HG03432 (cell line): ENCODE measurements at regions not wholly inside any gene's neighbourhood (a gene's known extent, or its start where the extent isn't known, plus 50 kb on each side); places are given as distances from the start of the nearest gene placed in this dataset.

Experiments used
- ATAC-seq: cut with Tn5 transposase; IDR thresholded peaks from one replicate; pipeline ENCODE4 v1.9.1; 2021; ENCODE audit warnings: mild to moderate bottlenecking, moderate library complexity; ENCODE audit not compliant: unreplicated experiment

DNA sequence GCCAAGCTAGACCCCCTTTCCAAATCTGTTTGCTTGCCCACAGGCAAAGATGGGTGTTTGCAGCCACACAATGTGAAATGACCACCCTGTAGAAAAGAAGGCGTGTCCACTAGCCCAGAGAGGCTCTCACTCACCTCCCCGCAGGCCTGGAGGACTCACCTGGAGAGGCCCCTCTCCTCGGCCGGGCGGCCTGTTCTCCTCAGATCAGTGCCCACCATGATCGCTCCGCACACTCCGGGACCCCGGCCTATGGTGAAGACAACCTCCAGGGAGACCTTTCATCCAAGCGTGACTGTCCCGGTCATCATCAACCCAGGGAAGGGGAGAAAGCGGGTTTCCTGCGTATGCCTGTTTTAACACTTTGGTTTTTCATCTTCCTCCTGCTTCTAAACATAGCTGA, 328.7 kb upstream of the SALL3 start:
- no peak for ATAC-seq

DNA sequence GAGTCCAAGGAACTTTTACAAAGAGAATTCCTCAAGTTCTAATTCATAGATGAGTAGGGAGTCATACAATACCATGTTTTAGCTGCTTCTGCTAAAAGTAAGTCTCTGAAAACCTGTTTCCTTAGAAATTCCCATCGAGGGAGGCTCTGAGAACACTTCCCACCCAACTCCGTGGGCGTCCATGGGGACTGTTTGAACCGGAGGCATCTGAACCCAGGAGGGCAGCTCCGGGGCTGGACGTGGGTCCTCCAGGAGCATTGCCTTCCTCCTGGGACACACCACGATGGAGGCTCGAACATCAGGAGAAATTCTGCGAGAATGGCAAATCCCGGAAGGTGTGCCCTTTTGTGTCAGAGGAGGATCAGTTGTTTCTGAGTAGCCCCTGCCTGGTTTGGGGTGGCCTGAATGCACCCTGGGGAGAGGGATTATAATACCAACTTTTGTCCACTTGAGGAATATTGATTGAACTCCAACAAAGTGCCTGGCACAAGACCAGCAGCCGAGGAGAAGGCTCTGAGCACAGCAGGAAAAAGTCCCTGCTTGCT, 327.5 kb upstream of the SALL3 start:
- no peak for ATAC-seq

DNA sequence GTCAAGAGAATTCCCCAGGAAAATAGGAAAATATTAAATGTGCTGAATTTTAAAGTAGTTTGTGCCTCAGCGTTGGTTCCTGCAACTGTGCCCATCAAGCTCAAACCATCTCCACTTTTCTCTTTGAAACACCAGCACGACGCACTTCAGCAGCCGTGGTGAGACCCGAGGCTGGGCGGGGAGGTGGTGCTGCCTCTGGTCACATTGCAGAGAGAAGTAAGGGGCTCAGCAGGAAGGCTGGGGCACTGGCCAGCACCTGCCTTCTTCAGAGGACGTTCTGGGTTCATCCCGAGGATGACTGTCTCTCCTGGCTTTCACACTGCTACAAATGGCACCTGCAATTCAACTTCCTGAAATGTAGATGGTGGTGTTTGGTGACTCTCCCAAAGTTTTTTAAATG, 323.7 kb upstream of the SALL3 start:
- no peak for ATAC-seq

DNA sequence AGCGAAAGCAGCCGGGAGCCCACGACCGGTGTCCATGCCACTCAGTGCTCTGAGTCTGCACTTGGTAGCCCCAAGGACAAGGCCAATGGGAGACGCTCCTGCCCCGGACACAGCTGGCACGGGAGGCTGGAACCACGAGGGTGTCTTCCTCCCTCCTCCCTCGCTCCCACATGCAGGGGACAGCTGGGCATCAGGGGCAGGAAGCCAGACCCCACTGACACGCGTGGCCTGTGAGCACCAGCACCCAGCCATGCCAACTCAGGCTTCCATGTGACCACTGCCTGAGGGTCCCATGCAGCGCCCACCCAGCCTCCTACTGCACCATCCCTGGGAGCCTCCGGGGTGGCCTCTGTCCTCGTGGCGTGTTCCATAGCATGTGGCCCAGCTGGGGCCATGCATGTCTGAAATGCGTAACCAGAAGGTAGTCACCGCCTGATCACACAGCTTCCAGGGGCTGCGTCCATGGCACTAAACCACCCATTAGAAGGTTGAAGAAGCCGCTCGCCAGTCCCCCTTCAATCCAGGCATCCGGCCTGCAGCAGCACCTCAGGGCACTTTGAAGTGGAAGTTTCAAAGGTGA, 323.2 kb upstream of the SALL3 start:
- ATAC-seq: no peak

DNA sequence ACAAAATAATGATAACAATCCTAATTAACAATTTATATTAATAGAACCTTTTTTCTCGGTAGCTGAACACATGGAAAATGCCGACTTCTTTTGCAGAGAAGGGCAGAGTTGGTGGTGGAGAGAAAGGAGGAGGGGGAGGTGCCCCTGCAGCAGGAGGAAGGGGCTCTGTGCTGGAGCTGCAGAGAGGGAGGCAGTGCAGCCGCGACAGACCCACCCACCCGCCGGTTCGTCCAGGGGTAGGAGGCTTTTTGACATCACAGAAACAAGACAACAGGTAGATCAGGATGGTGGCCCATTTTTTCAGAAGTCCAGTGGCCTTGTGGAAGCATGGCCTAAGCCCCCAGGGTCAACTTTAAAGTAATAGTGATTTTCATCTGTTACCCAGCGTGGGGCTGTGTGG, 321.1 kb upstream of the SALL3 start:
- no peak for ATAC-seq

DNA sequence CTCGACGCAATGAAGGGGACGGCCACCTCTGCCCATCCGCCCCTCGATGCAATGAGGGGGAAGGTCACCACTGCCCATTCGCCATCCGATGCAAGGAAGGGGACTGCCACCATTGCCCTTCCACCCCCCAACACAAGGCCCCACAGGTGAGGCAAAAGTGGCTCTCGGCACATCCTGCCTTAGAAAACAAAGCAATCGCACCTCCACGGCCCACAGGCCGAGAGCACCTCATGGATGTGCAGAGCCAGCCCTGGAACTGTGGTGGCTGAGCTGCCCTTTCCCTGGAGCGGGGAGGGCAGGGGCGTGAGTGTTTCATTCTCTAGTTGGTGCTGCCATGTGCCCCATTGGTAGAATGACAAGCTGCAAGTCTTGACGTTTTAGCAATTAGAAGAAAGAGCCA, 320.6 kb upstream of the SALL3 start:
- ATAC-seq: no peak

DNA sequence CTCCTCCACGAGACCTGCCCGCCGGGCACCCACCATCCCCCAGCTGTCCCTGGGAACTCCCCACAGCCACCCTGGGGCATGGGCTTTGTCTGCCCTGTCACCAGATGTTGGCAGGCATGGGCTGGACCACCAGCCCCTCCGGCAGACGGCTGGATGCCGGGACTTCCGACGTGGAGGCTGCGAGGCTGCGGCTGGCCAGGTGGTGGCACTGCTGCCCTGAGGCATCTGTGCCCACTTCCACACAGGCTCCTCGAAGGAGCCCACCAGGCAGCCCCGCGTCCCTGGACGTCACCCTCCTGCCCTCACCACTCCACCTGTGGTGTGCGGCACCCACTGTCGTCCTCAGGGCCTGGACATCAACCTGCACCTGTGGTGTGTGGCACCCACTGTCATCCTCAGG, 319.9 kb upstream of the SALL3 start:
- ATAC-seq: no peak

DNA sequence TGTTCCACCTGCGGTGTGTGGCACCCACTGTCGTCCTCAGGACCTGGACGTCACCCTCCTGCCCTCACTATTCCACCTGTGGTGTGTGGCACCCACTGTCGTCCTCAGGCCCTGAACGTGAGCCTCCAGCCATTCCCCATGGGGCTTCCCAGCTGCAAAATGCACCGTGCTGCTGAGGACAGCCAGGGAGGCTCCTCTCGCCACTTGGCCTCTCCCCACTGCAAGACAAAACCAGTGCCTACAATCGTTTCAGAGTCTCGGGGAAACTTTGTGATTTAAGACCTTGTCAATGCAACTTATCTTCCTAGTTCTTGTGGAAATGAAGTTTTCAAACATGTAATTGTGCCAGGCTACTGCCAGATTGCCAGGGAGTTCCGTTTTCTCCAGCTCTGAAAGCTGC, 319.3 kb upstream of the SALL3 start:
- no peak for ATAC-seq

DNA sequence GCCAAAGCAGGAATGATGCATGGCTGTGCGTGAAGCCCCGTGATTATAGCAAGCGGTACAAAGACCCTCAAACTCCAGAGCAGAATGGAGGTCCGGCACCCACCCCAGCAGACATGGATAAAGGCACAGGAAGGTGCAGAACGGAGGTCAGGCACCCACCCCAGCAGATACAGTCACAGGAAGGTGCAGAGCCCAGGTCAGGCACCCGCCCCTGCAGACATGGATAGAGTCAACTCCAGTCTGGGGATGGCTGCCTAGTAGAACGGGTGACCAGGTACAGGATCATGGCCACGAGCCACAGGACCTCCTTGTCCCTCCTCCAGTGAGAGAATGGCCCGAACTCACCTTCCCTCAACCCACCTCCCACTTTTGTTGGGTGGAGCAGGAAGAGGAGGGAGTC, 318.3 kb upstream of the SALL3 start:
- ATAC-seq: no peak

DNA sequence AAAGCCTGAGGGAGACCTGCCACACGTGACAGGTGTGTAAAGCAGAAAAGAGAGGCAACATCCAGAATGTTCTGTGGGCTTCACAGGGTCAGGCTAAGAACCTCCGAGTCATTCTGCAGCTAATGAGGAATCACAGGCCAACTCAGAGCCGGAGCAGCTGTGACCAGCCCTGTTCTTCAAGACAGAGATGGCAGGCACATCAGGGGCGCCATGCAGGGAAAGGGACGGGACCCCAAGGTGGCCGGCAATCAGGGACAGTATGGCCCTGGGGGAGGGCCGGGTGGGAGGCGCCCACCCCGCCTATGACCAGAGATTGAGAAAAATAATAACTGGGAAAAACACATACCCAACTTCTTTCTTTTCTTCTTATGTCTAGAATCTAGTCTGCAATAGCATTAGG, 316.7 kb upstream of the SALL3 start:
- ATAC-seq: no peak

DNA sequence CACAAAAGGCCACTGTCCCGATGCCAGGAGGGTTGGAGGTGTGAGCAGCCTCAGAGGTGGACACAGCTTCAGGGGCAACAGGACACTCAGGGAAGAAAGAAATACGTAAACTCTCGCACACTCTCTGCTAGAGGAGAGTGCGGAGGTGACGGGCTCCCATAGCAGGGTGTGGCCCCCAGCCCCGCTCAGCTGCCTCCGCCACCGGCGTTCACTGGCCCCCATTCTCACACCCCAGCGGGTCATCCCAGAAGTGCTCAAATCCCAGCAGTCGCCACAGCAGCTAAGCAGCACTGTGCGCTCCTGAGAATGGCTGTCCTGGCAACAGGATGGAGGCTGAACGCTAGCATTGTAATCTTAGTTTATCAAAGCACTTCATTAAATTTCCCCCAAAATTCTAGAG, 315.6 kb upstream of the SALL3 start:
- ATAC-seq: no peak

DNA sequence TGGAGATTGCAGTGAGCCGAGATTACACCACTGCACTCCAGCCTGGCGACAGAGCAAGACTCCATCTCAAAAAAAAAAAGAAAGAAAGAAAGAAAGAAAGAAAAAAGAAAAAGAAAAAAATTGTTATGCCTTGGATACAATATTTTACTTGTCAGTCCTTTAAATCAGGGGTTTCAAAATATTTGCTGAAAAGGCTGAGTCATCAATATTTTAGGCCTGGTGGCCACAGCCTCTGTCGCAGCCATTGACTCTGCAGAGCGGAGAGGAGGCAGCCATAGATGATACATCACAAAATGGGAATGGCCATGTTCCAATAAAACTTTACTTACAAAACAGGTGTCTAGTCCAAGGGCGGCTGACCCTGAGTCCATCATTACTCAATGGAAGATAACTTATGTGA, 314.8 kb upstream of the SALL3 start:
- ATAC-seq: no peak

DNA sequence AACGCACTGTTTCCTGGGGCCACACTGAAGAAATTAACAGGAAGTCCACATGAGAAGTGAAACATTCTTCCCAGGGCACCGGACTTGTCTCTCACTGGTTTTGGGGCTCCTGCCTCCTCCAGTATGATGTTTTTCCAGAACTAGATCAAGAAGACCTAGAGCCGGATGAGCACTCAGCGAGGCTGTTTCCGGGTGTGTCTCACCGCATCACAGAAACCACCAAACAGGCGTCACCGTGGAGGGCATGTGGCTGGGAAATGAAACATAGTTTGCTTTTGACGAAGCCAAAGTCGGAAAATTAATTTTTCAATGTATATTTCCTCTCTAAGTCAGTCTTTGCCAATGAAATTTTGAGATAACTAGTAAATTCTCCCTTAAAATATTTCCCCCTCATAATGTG, 314.0 kb upstream of the SALL3 start:
- ATAC-seq: no peak

DNA sequence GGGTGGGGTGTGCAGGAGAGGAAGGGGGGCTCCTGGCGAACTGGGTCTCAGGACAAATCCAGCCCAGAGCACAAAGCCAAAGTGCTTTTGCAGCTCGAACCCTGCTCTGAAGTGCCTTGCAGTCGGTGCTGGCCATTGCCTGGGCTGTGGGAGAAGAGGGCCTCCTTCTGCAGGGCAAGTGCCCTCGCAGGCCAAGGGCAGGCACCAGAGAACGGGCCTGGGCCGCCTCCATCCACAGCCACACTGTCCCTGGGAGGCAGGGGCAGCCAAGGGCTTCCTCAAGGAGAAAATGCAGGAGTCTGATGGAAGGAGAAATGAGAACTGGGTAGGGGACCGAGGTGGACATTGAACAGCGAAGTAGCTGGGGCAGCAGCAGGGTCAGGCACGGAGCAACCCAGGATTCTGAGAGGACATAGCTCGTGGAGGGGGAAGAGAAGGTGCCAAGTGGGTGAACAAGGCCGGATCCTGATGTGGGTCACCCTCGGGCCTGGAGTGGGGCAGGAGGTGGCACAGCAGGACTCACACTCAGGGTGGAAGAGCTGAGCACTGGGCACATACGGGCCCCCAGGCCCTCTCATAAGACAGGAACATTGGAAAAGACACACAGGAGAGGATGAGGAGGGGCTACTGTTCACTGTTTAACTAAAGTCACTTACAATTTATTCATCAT, 312.8 kb upstream of the SALL3 start:
- no peak for ATAC-seq

DNA sequence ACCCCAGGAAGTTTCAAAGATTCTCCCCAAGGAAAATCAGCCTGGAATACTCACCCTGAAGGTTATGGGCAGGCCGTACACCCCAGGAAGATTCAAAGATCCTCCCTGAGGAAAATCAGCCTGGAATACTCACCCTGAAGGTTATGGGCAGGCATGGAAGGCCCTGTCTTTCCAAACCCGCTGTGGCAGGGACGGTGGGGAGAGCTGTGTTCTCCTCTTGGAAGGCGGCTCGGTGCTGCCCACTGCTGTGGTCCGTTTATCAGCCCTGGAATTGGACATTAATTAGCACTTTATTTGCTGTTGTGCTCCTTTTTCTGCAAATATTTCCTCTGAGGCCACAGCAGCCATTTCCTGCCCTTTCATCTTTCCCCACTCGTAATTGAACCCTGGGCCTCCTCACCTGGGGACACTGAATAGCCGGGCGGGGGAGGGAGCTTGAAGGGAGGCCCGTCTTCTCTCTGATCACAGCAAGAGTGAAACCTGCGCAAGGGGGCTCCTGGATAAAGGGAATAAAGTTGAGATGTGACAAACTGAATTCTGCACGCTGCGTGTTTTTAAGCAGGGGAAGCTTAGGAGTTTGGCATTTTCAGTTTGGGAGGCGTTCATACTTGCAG, 308.7 kb upstream of the SALL3 start:
- no peak for ATAC-seq

DNA sequence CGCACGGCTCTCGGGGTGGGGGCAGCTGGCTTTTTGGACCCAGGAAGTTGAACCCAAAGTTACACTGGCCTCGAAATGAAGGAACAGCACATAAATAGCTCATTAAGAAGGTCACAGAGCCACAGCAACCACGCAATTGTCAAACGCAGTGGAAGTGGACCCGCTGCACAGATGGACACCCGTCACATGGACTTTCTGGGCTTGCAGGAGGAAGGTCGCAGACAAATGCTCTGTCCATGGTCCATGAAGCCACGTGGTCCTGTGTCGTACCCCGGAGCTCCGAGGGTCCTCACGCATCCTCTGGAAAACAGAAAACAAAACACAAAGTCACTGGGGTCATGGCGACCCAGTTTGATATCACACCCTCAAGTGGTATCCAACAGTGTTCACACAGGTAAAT, 308.1 kb upstream of the SALL3 start:
- no peak for ATAC-seq

DNA sequence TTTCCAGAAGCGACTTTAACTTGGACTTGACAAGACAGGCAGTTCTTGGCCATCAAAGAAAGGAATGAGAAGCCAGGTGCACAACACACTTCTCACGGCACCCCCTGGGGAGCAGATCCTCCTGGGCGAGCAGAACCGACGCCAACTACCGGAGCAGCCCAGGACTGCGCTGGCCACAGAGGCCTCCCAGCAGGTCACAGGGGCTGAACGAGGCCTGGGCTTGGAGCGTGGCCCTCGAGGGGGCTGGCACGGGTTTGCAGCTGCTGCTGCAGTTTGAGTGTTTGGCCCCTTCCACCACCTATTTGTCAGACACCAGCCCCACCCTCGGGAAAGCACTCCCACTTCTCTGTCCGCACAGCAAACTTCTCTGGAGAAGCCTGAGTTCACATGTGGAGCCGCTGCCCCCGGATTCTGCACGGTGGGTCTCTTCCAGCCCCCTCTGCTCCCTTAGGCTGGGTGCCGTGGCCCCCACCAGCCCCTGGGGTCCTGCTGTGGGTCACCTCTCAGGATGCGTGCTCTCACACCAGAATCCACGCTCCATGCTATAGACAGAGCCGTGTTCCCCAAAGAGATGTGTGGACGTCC, 306.7 kb upstream of the SALL3 start:
- no peak for ATAC-seq

DNA sequence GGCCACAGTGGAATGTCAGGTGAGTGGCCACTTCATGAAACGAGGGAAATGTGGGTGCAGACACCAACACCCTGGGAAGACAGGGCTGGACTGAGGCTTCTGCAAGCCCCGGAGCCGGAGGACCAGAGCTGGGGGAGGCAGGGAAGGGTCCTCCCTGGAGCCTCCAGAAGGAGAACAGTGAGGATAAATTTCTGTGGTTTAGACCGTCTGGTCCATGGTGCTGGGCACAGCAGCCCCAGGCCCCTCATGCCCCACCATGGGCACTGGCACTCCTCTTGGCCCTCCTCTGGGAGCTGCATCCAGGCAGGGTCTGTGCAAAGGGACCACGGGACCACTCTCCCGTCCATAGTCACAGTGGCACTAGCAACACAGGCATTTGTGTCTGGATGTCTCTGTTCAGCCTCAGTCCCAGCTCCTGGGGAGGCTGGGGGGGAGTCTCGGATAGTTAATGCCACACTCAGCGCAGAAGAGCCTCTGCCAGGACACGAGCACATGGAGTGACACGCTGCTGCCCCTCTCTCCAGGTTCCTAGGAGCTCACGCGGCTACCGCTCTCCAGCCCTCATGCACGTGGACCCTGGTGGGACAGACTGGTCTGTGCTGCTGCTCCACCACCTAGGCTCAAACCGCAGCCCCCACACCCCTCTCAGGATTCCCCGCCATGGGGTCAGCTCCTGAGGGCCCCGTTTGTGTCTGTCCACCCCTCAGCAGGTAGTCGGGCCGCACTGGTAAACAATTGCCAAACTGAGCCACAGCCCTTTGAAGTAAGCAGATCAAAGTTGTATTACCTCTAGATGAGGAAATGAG, 305.9 kb upstream of the SALL3 start:
- ATAC-seq: no peak

DNA sequence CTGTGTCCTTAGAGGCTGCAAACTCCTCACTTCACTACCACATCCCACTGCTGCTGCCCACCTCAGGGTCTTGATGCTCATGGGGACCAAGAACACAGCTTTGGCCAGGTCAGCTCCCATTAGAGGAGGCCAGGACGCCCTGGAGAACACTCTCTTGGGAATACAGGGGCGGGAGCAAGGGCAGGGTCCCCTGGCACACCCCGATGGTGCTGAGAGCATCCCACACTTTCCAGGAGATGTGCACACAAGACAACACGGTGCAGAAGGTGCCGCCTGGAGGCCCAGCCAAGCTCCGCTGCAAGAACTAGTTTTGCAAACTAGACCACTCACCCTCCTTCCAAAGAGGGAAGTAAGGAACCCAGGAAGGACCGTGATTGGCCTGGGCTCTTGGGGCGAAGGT, 304.4 kb upstream of the SALL3 start:
- ATAC-seq: no peak

DNA sequence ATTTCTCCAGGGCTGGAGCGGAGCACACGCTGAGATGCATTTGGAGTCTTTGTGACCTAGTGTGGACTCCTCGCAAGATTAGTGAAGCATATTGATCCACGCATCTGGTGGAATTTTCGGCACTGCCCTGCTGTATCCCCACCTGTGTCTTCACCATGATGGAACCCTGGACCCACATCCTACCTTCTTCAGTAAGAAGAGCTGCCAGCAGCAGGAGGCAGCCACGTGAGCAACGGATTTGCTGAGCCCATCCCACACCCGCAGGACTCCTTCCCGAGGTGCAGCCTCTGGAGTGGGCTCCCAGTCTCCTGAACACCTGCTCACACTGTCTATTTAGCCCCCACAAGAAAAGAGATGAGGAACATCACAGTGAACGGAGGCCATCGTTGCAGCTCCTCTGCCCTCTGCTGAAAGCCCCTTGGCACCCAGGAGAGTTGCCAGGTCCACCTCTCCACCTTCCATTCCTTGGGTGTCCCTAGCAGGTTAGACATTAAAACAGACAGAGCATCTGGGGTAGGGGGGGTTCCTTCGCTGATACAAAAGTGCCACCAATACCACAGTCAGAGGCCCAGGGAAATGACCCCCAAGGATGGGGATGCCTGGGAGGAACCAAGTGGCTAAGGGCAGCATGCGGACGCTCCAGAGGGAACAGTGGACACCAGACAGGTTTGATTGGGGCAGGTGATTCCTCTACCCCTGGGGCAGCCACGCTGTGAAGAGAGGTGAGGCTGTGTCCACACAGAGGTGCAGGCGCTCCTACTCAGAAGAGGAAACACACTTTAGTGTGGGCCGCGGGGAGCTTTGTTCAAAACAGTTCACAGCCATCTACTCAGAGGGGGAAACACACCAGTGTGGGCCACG, 302.8 kb upstream of the SALL3 start:
- ATAC-seq: no peak
